Ishikawa (cell line): ENCODE measurements at regions not wholly inside any gene's neighbourhood (a gene's known extent, or its start where the extent isn't known, plus 50 kb on each side); places are given as distances from the start of the nearest gene placed in this dataset.

ENCODE experiments used
- CEBPB ChIP-seq: IDR thresholded peaks from 2 replicates; pipeline ENCODE4 v1.6.1; 2012
- CREB1 ChIP-seq: IDR thresholded peaks from 2 replicates; pipeline ENCODE4 v1.6.1; 2012; ENCODE audit warnings: low read depth
- EGR1 ChIP-seq: IDR thresholded peaks from 2 replicates; pipeline ENCODE4 v1.6.1; 2012
- EP300 ChIP-seq: IDR thresholded peaks from 2 replicates; pipeline ENCODE4 v1.6.1; 2012; ENCODE audit warnings: borderline replicate concordance
- FOXM1 ChIP-seq: IDR thresholded peaks from 2 replicates; pipeline ENCODE4 v1.6.1; 2012; ENCODE audit warnings: low read depth, borderline replicate concordance
- MAX ChIP-seq: IDR thresholded peaks from 2 replicates; pipeline ENCODE4 v1.6.1; 2012
- NFIC ChIP-seq: IDR thresholded peaks from 2 replicates; pipeline ENCODE4 v1.6.1; 2012
- RAD21 ChIP-seq: IDR thresholded peaks from 2 replicates; pipeline ENCODE4 v1.6.1; 2012; ENCODE audit warnings: low read depth
- TAF1 ChIP-seq: IDR thresholded peaks from 2 replicates; pipeline ENCODE4 v1.6.1; 2012; ENCODE audit warnings: low read depth, mild to moderate bottlenecking
- TCF12 ChIP-seq: IDR thresholded peaks from 2 replicates; pipeline ENCODE4 v1.6.1; 2012; ENCODE audit warnings: low read depth
- TEAD4 ChIP-seq: IDR thresholded peaks from 2 replicates; pipeline ENCODE4 v1.6.1; 2012
- USF1 ChIP-seq: IDR thresholded peaks from 2 replicates; pipeline ENCODE4 v1.6.1; 2012
- YY1 ChIP-seq: IDR thresholded peaks from 2 replicates; pipeline ENCODE4 v1.6.1; 2012; ENCODE audit warnings: low read depth
- ZBTB7A ChIP-seq: IDR thresholded peaks from 2 replicates; pipeline ENCODE4 v1.6.1; 2012; ENCODE audit warnings: low read depth
- TF ChIP-seq, protein P1 (sequence below): IDR thresholded peaks from 2 replicates; pipeline ENCODE4 v1.6.1; 2012; ENCODE audit warnings: low read depth, mild to moderate bottlenecking

- TF ChIP-seq CREB1, result no peak
- TF ChIP-seq MAX, result no peak
- TF ChIP-seq, protein P1, sequence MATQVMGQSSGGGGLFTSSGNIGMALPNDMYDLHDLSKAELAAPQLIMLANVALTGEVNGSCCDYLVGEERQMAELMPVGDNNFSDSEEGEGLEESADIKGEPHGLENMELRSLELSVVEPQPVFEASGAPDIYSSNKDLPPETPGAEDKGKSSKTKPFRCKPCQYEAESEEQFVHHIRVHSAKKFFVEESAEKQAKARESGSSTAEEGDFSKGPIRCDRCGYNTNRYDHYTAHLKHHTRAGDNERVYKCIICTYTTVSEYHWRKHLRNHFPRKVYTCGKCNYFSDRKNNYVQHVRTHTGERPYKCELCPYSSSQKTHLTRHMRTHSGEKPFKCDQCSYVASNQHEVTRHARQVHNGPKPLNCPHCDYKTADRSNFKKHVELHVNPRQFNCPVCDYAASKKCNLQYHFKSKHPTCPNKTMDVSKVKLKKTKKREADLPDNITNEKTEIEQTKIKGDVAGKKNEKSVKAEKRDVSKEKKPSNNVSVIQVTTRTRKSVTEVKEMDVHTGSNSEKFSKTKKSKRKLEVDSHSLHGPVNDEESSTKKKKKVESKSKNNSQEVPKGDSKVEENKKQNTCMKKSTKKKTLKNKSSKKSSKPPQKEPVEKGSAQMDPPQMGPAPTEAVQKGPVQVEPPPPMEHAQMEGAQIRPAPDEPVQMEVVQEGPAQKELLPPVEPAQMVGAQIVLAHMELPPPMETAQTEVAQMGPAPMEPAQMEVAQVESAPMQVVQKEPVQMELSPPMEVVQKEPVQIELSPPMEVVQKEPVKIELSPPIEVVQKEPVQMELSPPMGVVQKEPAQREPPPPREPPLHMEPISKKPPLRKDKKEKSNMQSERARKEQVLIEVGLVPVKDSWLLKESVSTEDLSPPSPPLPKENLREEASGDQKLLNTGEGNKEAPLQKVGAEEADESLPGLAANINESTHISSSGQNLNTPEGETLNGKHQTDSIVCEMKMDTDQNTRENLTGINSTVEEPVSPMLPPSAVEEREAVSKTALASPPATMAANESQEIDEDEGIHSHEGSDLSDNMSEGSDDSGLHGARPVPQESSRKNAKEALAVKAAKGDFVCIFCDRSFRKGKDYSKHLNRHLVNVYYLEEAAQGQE, result no peak
- no peak for TF ChIP-seq RAD21
- TF ChIP-seq EP300, result no peak
- no peak for TF ChIP-seq TAF1
- TF ChIP-seq CEBPB, result no peak
- TF ChIP-seq YY1, result no peak
- no peak for TF ChIP-seq FOXM1
- TF ChIP-seq USF1, result no peak
- TF ChIP-seq TCF12, result no peak
- no peak for TF ChIP-seq TEAD4
- TF ChIP-seq EGR1, result no peak
- TF ChIP-seq NFIC, result no peak
These were observed 186.4 kb upstream of the THBS1 start for GRCh38 chr15:39394496-39394895.

DNA sequence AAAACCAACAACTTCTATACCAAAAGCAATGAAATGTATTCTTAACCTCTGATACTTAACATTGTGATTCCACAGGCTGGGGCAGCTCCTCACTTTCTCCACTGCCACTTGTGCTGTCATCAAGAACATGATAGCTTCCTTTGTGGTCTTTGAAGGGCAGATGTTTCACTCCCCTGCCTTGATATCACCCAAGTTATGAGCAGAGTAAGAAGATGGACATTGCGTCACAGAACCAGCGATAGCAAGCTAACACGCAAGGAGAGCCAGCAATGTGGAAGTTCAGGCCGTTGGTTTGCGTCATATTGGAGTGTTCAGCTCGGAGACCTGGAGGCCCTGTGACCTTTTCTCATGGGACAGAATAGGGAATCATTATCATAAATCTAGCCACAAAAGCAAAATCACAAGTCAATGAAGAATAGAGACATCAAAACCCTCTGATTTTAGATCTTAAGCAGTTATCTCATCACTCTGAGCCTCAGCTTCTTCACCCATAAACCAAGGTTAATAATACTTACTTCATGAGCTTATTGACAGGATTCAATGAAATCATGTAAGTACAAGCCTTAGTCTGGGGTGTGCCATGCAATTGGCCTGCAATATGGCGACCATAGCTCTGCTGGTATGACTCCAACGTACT is 183.8 kb upstream of the THBS1 start:
- TF ChIP-seq RAD21, result no peak

GRCh38 chr15:39397883-39398282 is 183.0 kb upstream of the THBS1 start:
- no peak for TF ChIP-seq YY1
- no peak for TF ChIP-seq NFIC
- no peak for TF ChIP-seq EGR1
- no peak for TF ChIP-seq CREB1
- no peak for TF ChIP-seq TCF12
- TF ChIP-seq EP300, result no peak
- TF ChIP-seq, protein P1, result no peak
- no peak for TF ChIP-seq MAX

- TF ChIP-seq CREB1, result no peak
- no peak for TF ChIP-seq FOXM1
- no peak for TF ChIP-seq TAF1
- no peak for TF ChIP-seq MAX
- no peak for TF ChIP-seq ZBTB7A
These were observed 181.3 kb upstream of the THBS1 start for GRCh38 chr15:39399600-39399999.

DNA sequence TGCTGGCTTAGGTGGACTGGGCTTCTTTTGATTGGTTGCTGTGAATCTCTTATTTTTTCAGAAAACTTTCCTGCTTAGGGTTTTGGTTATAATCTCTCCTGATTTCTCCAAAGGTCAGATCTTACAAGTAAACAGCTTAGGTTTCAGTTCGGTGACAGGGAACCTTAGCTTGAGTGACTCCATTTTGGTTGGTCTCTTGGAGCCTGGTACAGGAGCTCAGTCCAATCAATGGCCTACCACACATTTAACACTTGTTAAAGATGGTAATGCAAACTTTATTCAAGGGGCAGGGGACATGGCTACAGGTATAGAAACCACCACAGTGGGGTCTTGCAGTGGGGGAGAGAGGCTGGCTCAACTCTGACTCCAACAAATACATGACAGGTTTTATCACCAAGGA is 180.9 kb upstream of the THBS1 start:
- TF ChIP-seq TCF12 (no peak), ZBTB7A (no peak), YY1 (no peak), TAF1 (no peak), CREB1 (no peak), TEAD4 (no peak), NFIC (no peak), RAD21 (no peak), EP300 (no peak), FOXM1 (no peak), EGR1 (no peak), MAX (no peak), CEBPB (no peak)
- TF ChIP-seq, protein P1, result no peak
